ENCODE measurements at regions not wholly inside any gene's neighbourhood (a gene's known extent, or its start where the extent isn't known, plus 50 kb on each side); places are given as distances from the start of the nearest gene placed in this dataset.
"Not testable (repeated sequence)": the region's sequence is repeated elsewhere in the genome, so short reads cannot be mapped to it uniquely, and the experiment has no call there.

- TF ChIP-seq CTCF (IDR thresholded peaks at IDR 0.05) (no peak), ZFX (IDR thresholded peaks at IDR 0.05; ENCODE audit: borderline replicate concordance) (no peak)
- H3K27ac ChIP-seq, result no peak overlapping the region
These were observed 190.0 kb downstream of the DSC3 start for GRCh38 chr18:30852541-30852940.

GRCh38 chr18:30839056-30839561 lies 203.4 kb downstream of the DSC3 start:
- not testable (repeated sequence) for H3K27ac ChIP-seq

GRCh38 chr18:30828700-30829099 lies 213.8 kb downstream of the DSC3 start:
- no peak overlapping the region for H3K27ac ChIP-seq
- no peak for TF ChIP-seq CTCF (IDR thresholded peaks at IDR 0.05)

GRCh38 chr18:30819619-30820018 lies 222.9 kb downstream of the DSC3 start:
- no peak overlapping the region for H3K27ac ChIP-seq
- no peak for TF ChIP-seq ZFX (IDR thresholded peaks at IDR 0.05; ENCODE audit: borderline replicate concordance)
- TF ChIP-seq CTCF (IDR thresholded peaks at IDR 0.05), result no peak

- no peak for TF ChIP-seq CTCF (IDR thresholded peaks at IDR 0.05)
- TF ChIP-seq ZFX (IDR thresholded peaks at IDR 0.05; ENCODE audit: borderline replicate concordance), result no peak
- H3K27ac ChIP-seq, result no peak overlapping the region
These were observed 228.1 kb downstream of the DSC3 start for GRCh38 chr18:30814446-30814845.

GRCh38 chr18:30811580-30811979 lies 231.0 kb downstream of the DSC3 start:
- TF ChIP-seq ZFX (IDR thresholded peaks at IDR 0.05; ENCODE audit: borderline replicate concordance), result no peak
- no peak for TF ChIP-seq CTCF (IDR thresholded peaks at IDR 0.05)
- no peak overlapping the region for H3K27ac ChIP-seq

- TF ChIP-seq CTCF (IDR thresholded peaks at IDR 0.05) (no peak), ZFX (IDR thresholded peaks at IDR 0.05; ENCODE audit: borderline replicate concordance) (no peak)
- no peak overlapping the region for H3K27ac ChIP-seq
These were observed 232.0 kb downstream of the DSC3 start for GRCh38 chr18:30810580-30810979.

- no peak overlapping the region for H3K27ac ChIP-seq
- TF ChIP-seq ZFX (IDR thresholded peaks at IDR 0.05; ENCODE audit: borderline replicate concordance) (no peak), CTCF (IDR thresholded peaks at IDR 0.05) (no peak)
These were observed 235.7 kb downstream of the DSC3 start for GRCh38 chr18:30806823-30807222.
